ENCODE measurements at regions not wholly inside any gene's neighbourhood (a gene's known extent, or its start where the extent isn't known, plus 50 kb on each side); places are given as distances from the start of the nearest gene placed in this dataset.

GRCh38 chr7:41122256-41122987, 580.5 kb downstream of the INHBA start:
- no peak for DNase-seq

GRCh38 chr7:41121228-41121627, 581.7 kb downstream of the INHBA start:
- DNase-seq = no peak

- DNase-seq = no peak
Measured at GRCh38 chr7:41118486-41118885, 584.4 kb downstream of the INHBA start.

- DNase-seq = peak; percentile 36
Measured at GRCh38 chr7:41117431-41117830, 585.5 kb downstream of the INHBA start.

GRCh38 chr7:41116817-41117216, 586.1 kb downstream of the INHBA start:
- DNase-seq = no peak

GRCh38 chr7:41116337-41116736, 586.6 kb downstream of the INHBA start:
- DNase-seq = no peak

- DNase-seq = no peak
Measured at GRCh38 chr7:41114691-41115090, 588.2 kb downstream of the INHBA start.

- DNase-seq = no peak
Measured at GRCh38 chr7:41114131-41114530, 588.8 kb downstream of the INHBA start.

- DNase-seq = no peak
Measured at GRCh38 chr7:41113719-41114118, 589.2 kb downstream of the INHBA start.

GRCh38 chr7:41110186-41110585, 592.7 kb downstream of the INHBA start:
- peak; percentile 73 for DNase-seq

GRCh38 chr7:41108821-41109220, 594.1 kb downstream of the INHBA start:
- DNase-seq = no peak

GRCh38 chr7:41107938-41108448, 594.9 kb downstream of the INHBA start:
- peak; percentile 14 for DNase-seq

- peak; percentile 42 for DNase-seq
Measured at GRCh38 chr7:41107330-41107937, 595.5 kb downstream of the INHBA start.

GRCh38 chr7:41104631-41105030, 598.3 kb downstream of the INHBA start:
- no peak for DNase-seq

GRCh38 chr7:41103331-41103730, 599.6 kb downstream of the INHBA start:
- no peak for DNase-seq

GRCh38 chr7:41098846-41099245, 604.0 kb downstream of the INHBA start:
- DNase-seq = no peak

- no peak for DNase-seq
Measured at GRCh38 chr7:41098402-41098801, 604.5 kb downstream of the INHBA start.

GRCh38 chr7:41097501-41097900, 605.4 kb downstream of the INHBA start:
- DNase-seq = peak; percentile 96

GRCh38 chr7:41096917-41097316, 606.0 kb downstream of the INHBA start:
- peak; percentile 71 for DNase-seq

GRCh38 chr7:41093141-41093540, 609.7 kb downstream of the INHBA start:
- DNase-seq = no peak

- peak; percentile 81 for DNase-seq
Measured at GRCh38 chr7:41085244-41085643, 617.6 kb downstream of the INHBA start.

GRCh38 chr7:41084381-41084780, 618.5 kb downstream of the INHBA start:
- DNase-seq = no peak

GRCh38 chr7:41069635-41070034, 633.3 kb downstream of the INHBA start:
- no peak for DNase-seq

GRCh38 chr7:41067576-41067975, 635.3 kb downstream of the INHBA start:
- no peak for DNase-seq

GRCh38 chr7:41065663-41066062, 637.2 kb downstream of the INHBA start:
- no peak for DNase-seq

Measured in HCEC 1CT (cell line).